Non-pigmented ciliary epithelial cell (primary cell): ENCODE measurements at regions not wholly inside any gene's neighbourhood (a gene's known extent, or its start where the extent isn't known, plus 50 kb on each side); places are given as distances from the start of the nearest gene placed in this dataset.
"Not testable (repeated sequence)": the region's sequence is repeated elsewhere in the genome, so short reads cannot be mapped to it uniquely, and the experiment has no call there.

Experiments
- DNase-seq: peaks from one replicate; pipeline ENCODE4 v3.0.0-alpha.2; 2010; ENCODE audit warnings: low read depth

DNA sequence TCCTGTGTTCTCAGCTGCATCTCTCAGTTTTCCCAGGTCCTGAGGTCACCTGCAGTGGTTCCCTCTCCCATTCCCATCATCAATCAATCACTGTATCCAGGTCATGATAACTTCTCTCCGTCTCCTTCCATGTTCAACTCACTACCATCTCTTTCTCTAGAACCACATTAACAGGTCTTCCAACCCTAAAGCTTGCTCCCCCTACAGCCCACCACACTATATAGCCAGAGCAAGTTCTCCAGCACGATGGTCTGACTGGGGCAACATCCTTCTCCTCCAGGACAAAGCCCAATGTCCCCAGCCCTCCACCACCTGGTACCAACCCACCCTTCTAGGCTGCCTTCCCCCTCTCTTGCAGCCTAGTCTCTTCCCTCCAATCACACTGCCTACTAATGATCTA is 241.6 kb downstream of the CDK5RAP2 start:
- no peak for DNase-seq

DNA sequence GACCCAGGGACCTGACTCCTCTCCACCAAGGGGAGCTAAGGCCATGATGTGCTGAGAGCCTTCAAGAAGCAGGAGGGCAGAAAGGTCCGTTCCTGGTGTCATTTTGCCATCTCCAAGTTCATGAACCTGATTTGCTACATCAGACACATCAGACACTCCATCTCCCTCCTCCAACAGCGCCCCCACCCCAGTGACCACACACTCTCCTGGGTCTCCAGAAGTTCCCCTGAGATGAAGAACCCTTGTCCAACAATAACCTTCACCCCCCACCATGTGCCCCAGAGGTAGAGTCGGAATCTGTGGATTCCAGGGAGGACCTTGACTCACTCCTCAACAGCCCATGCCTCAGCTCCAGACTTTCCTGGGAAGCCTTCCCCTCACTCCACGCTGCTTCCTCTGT is 242.8 kb downstream of the CDK5RAP2 start:
- DNase-seq: no peak

DNA sequence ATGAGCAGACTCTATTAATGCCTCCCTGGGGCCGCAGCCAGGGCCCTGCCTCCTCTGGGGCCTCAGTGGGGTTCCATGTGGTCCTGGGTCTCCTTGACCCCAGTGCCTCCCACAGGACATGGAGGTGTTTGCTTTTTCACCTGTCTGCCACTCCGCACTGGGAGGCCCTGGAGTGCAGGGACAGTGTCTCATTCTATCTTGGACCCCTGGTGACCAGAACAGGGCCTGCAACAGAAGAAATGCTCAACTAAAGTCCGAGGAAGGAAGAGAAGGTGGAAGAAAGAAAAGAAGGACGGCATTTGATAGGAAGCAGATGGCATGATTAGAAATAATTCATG is 243.2 kb downstream of the CDK5RAP2 start:
- no peak for DNase-seq

DNA sequence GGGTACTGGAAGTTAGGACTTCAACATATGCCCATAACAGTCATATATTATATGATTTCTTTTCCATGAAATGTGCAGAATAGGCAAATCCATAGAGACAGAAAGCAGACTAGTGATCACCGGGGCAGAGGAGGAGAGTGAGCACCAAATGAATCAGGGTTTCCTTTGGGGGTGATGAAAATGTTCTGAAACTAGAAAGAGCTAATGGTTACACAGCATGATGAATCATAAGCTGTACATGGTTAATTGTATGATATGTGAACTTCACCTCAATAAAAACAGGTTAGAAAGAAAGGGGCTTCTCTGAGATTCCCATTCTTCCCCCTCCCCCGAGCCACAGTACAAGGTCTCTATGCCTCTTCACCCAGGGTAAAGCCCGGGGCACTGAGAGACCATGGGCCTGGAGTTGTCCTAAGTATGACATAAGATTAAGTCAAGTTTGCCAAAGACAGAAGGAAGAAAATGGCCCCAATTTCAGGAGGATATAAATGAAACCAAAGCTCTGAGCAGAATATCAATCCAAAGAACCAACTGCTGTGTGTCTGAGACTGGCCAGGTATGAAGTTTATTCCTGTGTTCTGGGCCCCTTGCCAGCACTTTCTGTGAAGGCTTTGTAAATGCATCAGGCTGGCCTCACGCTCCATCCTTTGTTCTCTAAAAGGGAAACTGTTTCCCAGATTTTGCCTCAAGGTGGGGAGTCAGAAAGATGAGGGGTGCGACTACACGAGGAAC is 243.8 kb downstream of the CDK5RAP2 start:
- no peak for DNase-seq

DNA sequence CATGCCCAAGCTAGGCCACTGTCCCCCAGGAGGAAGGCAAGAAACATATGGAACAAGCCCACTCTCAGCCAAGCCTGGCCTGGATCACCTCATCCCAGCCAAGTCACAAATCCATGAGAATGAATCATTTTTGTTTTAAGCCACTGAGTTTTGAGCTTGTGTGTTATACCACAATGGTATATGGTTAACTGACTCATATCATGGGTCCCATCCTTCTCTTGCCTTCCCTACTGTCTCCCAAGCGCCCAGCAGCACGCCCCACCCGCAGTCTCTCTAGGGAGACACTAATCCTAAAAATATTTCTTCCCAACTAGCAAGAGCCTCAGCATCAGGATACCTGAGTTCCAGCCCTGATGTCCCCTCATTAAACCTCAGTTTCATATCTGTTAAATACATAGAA is 248.1 kb downstream of the CDK5RAP2 start:
- DNase-seq: no peak

DNA sequence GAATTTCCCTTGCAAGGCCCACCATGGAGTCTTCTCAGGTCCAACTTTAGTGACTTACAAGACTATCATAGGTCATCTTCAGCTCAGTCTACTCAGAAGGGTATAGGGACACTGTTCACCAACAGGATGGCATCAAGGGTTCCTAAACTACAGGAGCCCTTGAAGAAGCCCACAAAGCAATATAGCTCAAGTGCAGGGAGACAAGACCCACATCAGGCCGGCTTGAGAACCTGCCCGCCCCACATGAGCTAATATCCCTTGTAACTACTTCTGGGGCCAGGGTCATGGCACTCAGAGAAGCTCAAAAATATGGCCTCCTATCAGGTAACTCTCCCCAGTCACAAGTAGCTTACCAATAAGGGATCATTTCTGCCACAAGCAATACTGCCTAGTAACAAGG is 249.9 kb downstream of the CDK5RAP2 start:
- no peak for DNase-seq

DNA sequence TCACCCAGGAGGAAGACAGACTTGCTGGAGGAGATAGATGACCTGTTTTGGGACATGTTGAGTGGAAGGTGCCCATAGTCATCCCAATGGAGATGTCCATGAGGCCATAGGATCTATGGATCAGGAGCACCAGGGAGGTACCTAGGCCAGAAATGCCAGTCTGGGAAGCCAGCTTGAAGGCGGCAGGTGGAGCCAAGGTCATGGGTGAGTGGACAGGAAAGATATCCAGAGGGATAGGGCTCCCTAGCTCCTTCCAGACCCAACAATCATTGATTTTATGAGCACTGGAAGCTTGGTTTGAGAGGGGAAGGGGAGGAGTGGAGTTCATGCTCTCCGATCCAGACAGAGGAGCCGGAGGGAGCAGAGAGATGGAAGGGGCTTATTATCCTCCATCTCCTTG is 252.6 kb downstream of the CDK5RAP2 start:
- no peak for DNase-seq

DNA sequence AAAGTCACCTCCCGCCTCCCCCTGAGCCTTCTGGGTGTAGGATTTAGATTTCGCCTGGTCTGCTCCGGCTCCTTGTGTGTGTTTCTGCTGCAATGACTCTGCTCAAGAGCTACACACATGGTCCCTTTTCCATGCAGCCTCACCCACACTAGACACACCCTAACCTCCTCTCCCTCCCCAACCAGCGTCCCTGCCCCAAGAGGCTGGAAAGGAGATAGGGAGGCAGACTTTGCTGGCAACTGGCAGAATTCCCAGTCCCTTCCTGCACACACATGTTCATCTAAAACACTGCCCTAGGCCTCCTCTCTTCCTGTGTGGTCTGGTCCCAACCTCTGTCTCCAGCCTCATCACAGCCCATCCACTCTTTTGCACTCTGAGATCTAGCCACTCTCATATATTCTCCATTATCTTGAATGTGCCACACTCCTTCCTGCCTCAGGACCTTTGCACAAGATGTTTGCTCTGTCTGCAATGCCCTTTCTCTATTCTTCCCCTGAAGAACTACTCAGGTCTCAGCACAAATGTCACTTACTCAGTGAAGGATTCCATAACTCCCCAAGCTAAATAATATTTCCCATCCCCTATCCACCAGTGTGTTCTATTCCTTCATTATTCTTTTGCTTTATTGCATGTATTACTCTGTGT is 253.8 kb downstream of the CDK5RAP2 start:
- DNase-seq: no peak

DNA sequence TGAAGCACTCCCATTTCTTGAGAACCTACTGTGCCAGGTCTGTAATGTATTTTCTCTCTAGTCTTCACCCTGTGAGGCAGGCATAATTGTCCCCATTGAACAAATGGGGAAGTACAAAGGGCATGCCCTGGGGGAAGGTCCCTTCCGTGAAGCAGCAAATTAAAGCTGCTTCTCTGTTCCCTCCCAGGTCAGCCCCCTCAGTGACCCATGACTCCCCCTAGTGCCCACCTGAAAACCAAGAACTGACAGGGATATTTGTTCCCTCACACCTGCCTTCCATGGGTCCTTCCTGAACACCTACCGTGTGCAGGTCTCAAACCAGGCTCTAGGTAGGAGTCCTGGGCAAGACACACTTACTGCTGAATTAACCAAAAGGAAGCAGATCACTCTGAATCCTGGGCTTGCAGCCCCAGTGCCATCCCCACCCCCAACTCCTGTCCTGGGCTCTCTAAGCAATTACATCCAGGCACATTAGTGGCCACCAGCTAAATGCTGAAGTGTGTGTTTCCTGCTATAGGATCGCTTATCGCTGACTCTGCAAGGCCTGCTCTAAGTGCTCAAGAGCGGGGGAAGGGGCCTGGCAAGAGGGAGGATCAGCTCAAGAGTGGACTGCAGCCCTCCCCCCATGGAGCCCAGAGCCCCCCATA is 254.8 kb downstream of the CDK5RAP2 start:
- no peak for DNase-seq

DNA sequence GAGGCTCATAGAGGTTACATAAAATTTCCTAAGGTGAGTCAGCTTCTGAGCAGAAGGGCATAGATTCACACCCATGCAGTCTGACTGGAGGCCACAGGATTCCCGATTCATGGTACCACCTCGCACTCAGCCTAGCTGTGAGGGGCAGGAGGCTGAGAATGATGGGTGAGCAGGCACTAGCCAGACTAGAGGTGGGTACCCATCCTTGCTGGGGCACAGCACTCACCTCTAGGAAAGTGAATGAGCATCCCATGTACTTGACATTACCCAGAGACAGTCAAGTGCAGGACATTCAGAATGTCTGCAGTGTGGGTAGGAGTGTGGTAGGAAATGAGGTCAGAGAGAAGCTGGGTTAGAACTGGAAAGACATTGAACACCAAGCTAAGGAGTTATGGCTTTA is 255.5 kb downstream of the CDK5RAP2 start:
- no peak for DNase-seq

DNA sequence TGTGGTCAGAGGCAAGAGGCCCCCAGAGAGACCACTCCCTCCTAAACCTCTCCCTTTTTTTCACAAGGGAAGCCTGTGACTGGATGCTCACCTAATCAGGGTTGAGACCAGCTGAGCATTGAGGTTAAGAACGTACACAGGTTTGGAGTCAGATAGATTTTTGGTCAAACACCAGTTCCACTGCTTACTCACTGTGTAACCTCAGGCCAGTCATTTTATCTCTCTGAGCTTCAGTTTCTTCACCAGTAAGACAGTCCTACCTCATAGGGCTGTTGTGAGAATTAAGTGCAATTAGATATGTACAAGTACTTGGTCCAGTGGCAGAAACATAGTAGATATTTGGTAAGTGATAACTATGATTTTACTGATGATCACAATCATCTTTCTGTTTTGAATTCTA is 256.8 kb downstream of the CDK5RAP2 start:
- DNase-seq: no peak

DNA sequence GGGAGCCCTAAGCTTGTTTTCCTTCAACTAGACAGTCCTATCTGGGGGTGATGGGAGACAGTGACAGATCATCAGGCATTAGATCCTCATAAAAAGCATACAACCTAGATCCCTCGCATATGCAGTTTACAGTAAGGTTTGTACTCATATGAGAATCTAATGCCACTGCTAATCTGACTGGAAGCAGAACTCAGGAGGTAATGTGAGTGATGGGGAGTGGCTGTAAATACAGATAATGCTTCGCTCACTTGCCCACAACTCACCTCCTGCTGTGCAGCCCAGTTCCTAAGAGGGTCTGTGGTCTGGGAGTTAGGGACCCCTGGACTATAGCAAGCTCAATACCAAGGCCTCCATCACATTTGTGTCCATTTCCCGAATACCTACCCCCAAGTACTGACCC is 260.5 kb downstream of the CDK5RAP2 start:
- DNase-seq: no peak

DNA sequence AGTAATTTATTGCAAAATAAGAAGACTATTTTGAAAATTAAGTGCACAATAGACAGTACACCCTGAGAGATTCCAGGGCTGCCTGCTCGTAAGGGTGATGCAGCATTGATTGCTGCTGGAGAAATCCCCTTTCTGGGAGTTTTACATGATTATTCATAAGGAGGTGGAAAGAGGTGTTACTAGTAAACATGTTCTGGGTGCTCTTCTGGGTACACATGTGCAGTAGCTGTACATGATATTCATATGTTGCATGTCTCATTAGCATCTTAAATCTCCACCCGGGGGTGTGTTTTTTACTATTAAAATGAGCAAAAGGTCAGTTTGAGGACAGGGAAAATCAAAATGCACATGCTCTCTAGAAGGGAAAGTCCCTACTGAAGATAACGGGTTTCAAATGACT is 264.8 kb downstream of the CDK5RAP2 start:
- no peak for DNase-seq

DNA sequence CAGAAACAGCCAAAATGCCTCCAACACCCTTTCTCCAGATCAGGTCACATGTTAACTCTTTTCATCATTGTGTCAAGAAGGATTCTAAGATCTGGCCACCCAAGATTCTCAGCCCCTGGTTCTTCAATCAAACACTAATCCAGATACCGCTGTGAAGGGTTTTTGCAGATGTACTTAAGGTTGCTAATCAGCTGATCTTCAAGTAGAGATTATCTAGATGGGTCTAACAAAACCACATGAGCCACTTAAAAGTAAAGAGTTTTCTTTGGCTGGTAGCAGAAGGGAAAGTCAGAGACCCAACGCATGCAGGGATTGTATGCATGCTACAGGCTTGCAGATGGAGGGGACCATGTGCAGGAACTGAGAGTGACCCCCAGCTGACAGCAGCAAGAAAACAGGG is 267.9 kb downstream of the CDK5RAP2 start:
- no peak for DNase-seq

DNA sequence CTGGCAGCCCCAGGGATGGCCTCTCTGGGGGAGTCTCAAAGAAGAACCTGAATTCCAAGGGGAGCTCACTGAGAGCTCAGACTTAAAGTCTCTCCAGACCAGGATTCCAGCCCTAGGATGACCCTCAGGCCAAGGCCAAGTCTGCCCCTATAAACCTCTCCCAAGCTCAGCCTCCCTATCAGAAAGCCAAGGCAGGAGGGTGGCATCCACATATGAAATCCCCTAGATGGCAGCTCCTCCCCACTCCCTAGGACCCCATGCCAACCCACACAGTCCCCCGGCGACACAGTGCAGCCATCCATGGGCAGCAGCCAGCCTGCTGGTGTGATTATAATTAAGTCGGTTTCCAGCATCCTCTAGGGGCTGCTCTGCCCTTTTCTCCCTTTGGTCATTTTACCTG is 269.9 kb downstream of the CDK5RAP2 start:
- no peak for DNase-seq

DNA sequence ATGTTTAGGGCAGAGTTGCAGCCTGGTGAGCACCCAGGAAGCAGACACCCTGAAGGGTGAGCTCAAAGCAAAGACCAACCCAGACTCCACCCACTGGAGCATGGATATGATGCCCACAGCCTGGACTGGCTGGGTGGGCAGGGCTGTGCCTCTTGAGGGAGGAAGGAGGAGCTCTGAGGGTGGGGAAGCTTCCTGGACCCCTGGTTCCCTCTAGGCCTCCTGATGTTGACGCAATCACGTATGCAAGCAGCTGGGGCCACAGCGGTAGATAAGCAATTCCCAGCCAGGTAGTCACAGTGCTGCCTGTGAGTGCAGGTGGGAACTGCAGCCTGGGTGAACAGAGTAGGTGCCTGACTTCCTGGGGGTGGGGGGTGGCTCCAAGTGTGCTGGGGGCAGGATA is 271.5 kb downstream of the CDK5RAP2 start:
- DNase-seq: no peak

DNA sequence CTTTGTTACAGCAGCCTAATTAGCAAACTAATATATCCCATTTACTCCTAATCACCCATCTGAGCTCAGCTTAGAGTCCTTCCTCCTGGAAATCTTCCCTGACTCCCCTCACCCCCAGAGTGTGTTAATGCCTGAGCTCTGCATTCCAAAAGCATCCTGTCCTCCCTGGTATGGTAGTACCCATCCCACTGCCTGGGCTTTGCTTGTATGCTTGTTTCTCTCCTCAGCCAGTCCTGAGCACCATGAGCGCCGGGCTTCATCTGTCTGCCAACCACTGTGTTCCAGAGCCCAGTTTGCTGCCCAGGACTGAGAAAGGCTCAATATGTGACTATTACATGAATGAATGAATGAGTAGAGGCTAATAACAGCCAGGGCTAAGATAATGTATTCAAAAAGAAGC is 272.4 kb downstream of the CDK5RAP2 start:
- no peak for DNase-seq

DNA sequence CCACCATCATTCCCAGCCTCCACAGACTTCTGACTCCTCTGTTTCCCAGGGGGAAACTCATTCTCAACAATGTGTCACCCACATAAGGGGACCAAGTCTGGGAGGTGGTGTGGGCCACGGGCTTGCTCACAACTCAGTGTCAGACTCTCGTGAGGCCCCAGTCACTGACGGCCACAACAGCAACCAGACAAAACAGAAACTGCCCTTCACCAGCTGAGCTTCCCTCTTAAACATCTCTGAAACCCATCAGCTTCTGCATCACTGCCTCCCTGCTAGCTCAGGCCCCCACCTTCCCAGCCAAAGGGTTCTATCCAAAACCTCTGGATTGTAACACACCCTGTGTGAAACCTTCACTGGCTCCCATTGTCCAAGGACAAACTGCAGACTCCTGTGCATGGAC is 273.4 kb downstream of the CDK5RAP2 start:
- no peak for DNase-seq

DNA sequence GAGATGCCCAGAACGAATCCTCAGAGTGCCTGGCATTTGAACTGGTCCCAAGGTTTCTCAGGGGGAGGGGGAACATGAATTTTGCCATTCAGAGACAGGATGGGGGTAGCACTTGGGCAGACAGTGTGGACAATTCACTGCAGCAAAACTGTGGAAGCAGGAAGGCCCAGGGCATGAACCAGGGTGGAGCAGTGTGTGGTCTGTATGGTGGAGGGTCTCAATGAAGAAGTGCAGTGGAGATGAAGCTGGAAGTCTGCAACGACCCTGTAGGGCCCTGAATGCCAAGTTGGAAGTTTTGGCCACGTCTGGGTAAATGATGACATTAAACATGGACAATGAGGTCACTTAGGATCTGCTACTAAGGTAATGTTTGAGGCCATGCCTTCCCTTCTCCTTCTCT is 273.9 kb downstream of the CDK5RAP2 start:
- DNase-seq: no peak

DNA sequence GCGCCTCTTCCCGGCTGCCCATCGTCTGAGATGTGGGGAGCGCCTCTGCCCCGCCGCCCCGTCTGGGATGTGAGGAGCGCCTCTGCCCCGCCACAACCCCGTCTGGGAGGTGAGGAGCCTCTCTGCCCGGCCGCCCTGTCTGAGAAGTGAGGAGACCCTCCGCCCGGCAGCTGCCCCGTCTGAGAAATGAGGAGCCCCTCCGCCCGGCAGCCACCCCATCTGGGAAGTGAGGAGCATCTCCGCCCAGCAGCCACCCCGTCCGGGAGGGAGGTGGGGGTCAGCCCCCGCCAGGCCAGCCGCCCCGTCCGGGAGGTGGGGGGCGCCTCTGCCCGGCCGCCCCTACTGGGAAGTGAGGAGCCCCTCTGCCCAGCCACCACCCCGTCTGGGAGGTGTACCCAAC is 275.1 kb downstream of the CDK5RAP2 start:
- DNase-seq: not testable (repeated sequence)

DNA sequence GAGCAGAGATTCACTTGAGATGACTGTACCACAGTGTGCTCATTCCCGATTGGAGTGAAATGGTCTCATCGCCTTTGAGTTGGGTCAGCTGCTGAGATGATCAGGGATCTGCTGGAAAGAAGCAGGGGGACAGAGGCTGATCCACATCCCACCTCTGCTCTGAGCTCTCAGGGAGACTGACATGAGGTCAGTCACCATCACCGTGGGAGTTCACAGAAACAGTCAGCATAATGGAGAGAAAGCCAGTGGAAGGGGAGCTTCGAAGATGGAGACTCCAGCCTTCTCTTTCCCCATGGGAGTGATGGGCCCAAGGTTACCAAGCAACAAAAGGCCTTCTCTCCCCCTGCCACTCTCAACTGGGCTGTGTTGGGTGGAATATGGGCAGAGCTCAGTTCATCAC is 276.4 kb downstream of the CDK5RAP2 start:
- no peak for DNase-seq

DNA sequence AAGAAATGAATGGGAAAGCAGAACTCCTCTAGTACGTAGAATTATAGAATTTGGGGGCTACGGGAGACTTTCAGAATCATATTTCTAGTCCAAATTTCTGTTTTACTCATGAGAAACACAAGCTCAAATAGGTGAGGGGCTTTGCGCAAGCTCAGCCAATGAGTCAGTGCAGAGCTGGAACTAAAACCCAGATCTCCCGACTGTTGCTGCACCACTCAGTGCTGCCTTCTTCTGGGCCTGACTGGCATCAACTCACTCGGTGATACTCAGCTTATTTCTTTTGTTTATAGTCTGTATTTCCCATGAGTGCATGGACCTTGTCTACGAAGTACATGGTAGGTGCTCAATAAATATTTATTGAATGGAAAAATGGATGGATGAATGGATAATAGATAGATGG is 280.2 kb downstream of the CDK5RAP2 start:
- no peak for DNase-seq

DNA sequence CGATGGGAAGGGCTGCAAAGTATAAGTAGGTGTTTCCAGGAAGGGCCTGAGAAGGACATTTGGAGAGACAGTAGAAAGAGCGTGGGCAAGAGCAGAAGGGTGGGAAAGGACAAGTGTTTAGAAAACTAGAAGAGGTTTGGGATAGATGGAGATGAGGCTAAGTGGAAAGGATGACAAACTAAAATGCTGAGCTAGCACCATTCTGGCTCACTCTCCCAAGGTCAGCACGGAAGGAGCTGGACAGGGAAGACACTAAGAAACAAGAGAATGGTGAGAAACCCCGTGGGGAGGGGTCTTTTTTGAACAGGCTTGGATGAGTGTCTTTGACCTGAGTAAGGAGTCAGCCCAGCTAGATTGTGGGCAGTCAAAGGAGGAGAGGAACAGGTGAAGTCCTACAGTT is 286.0 kb downstream of the CDK5RAP2 start:
- DNase-seq: no peak

DNA sequence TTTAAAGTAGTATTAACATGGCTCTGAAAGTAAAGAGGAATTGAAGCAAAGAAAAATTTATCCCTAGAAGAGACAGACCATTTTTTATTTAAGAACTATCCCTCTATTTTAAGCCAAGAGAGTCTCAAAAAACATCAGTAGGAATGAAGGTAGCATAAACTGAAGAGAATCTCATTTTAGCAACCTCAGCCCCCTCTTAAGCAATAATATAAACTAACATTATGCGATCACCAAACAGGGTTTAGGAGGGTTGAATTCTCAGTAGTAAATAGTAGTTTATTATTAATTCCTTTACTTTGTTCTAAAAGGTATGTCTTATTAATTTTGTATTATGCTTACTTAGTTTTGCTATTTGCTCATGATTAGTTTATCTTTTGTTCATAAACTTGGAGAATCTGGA is 287.4 kb downstream of the CDK5RAP2 start:
- no peak for DNase-seq
